ENCODE measurements at regions not wholly inside any gene's neighbourhood (a gene's known extent, or its start where the extent isn't known, plus 50 kb on each side); places are given as distances from the start of the nearest gene placed in this dataset.

DNA sequence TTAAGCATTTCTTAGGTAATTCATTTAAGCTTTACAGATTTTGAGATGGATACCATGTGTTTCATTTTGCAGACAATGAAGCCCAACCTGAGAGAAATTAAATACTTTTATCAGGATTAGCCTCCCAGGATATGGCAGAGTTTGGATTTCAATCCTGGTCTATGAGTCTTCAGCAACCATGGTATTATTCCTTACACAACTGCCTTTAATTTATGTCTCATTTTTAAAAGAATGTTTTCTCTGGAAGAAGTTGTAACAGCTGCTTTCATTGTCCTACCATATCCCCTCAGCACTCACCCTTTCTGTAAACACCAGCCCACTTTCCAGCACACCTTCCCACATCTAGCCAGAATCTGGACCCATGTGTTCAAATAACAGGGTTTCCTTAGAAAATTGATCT, 863.7 kb upstream of the VRK2 start:
- Histone ChIP-seq H2BK15ac (ENCODE audit: low read depth, low read length) (no peak overlapping the region), H2BK12ac (ENCODE audit: insufficient read length, low read depth, low read length) (no peak overlapping the region), H2BK120ac (ENCODE audit: low read depth, low read length, poor library complexity, severe bottlenecking) (no peak overlapping the region), H4K20me1 (ENCODE audit: control insufficient read depth, insufficient read depth, insufficient read length) (no peaks in the 10 kb centered on the region), H3K27ac (ENCODE audit: insufficient read length, low read depth, low read length) (no peak overlapping the region), H3K79me1 (ENCODE audit: insufficient read depth, low read depth, low read length, poor library complexity, severe bottlenecking) (no peaks in the 10 kb centered on the region), H3K4me1 (ENCODE audit: insufficient read depth, low read length) (no peaks in the 10 kb centered on the region; the same call in 1 of the 2 replicates), H2BK20ac (ENCODE audit: low read depth, low read length, poor library complexity, severe bottlenecking) (no peak overlapping the region), H3K23me2 (ENCODE audit: insufficient read length, low read depth, low read length, poor library complexity, severe bottlenecking) (no peaks in the 10 kb centered on the region), H3K9ac (ENCODE audit: extremely low read depth, insufficient read length, low read length) (no peak overlapping the region), H3K23ac (ENCODE audit: insufficient read length, low read depth, low read length) (no peak overlapping the region), H4K91ac (ENCODE audit: insufficient read length, low read depth, low read length) (no peak overlapping the region), H3K4me2 (ENCODE audit: insufficient read depth, insufficient read length, low read length) (no peak overlapping the region), H3K9me3 (ENCODE audit: control insufficient read depth, low read depth, low read length) (no peaks in the 10 kb centered on the region), H2AK5ac (ENCODE audit: insufficient read length, low read length) (no peak overlapping the region), H2AFZ (ENCODE audit: low read length) (no peak overlapping the region), H3K56ac (ENCODE audit: insufficient read length, low read depth, low read length) (no peak overlapping the region), H4K8ac (replicated peaks; ENCODE audit: insufficient read length, low read depth, low read length) (no peak overlapping the region), H3T11ph (ENCODE audit: low read length) (no peak overlapping the region), H3K18ac (ENCODE audit: insufficient read length, low read depth, low read length) (no peak overlapping the region), H3K79me2 (ENCODE audit: insufficient read depth, low read length) (no peaks in the 10 kb centered on the region), H4K5ac (ENCODE audit: insufficient read length, low read depth, low read length) (no peak overlapping the region), H3K14ac (ENCODE audit: insufficient read depth, low read length) (no peak overlapping the region), H3K4ac (ENCODE audit: low read depth, low read length) (no peak overlapping the region), H2BK5ac (ENCODE audit: insufficient read length, low read length) (no peak overlapping the region), H3K27me3 (ENCODE audit: insufficient read depth, low read length) (no peaks in the 10 kb centered on the region)
- Mint-ChIP-seq H3K4me1 (peaks cover 13 to 27% of the 10 kb centered on the region in 2 experiments), H3K4me3 (no peak overlapping the region), H3K36me3 (ENCODE audit: insufficient read depth in 1 of 3, low read depth in 3 of 3) (no peaks in the 10 kb centered on the region), H3K27me3 (ENCODE audit: low read depth) (no peaks in the 10 kb centered on the region), H3K9me3 (no peaks in the 10 kb centered on the region), H3K27ac (no peak overlapping the region)
- TF ChIP-seq, protein P1, sequence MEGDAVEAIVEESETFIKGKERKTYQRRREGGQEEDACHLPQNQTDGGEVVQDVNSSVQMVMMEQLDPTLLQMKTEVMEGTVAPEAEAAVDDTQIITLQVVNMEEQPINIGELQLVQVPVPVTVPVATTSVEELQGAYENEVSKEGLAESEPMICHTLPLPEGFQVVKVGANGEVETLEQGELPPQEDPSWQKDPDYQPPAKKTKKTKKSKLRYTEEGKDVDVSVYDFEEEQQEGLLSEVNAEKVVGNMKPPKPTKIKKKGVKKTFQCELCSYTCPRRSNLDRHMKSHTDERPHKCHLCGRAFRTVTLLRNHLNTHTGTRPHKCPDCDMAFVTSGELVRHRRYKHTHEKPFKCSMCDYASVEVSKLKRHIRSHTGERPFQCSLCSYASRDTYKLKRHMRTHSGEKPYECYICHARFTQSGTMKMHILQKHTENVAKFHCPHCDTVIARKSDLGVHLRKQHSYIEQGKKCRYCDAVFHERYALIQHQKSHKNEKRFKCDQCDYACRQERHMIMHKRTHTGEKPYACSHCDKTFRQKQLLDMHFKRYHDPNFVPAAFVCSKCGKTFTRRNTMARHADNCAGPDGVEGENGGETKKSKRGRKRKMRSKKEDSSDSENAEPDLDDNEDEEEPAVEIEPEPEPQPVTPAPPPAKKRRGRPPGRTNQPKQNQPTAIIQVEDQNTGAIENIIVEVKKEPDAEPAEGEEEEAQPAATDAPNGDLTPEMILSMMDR (conservative IDR thresholded peaks at IDR 0.05): no peak
- DNase-seq: no peak

All from H9 (cell line).